ENCODE measurements at regions not wholly inside any gene's neighbourhood (a gene's known extent, or its start where the extent isn't known, plus 50 kb on each side); places are given as distances from the start of the nearest gene placed in this dataset.

GRCh38 chr3:171959532-171960089, 79.8 kb upstream of the FNDC3B start (continued):
- TF ChIP-seq JUN (IDR thresholded peaks at IDR 0.05; ENCODE audit: low read depth, low read length) (no peak), BACH1 (IDR thresholded peaks at IDR 0.05; ENCODE audit: low read length) (no peak)

Data from H1 (cell line).